ENCODE measurements at regions not wholly inside any gene's neighbourhood (a gene's known extent, or its start where the extent isn't known, plus 50 kb on each side); places are given as distances from the start of the nearest gene placed in this dataset.

GRCh38 chr3:101940521-101941317, 91.4 kb downstream of the NFKBIZ start:
- CTCF ChIA-PET = interaction anchor here (0.7 to 1.7 kb wide), 2 partner anchors 285 to 1552 kb away, joined by 3 to 6 read pairs; no protein-coding TSS in a partner anchor
- no peak overlapping the region for H3K4me3 ChIP-seq (ENCODE audit: low read depth, low read length)

GRCh38 chr3:101941318-101942040, 92.2 kb downstream of the NFKBIZ start:
- ChIA-PET CTCF (no interaction called here), POLR2A (no interaction called here)
- no peak for TF ChIP-seq CTCF (IDR thresholded peaks at IDR 0.05; ENCODE audit: insufficient read depth, low read length, missing control alignments)
- no peak for DNase-seq (ENCODE audit: low read depth, low spot score)
- no peak overlapping the region for H3K4me3 ChIP-seq (ENCODE audit: low read depth, low read length)

More at GRCh38 chr3:101940521-101941317, 91.4 kb downstream of the NFKBIZ start:
- peak; percentile 94 for DNase-seq (ENCODE audit: low read depth, low spot score)
- TF ChIP-seq CTCF (IDR thresholded peaks at IDR 0.05; ENCODE audit: insufficient read depth, low read length, missing control alignments) = no peak
- POLR2A ChIA-PET = interaction anchor here (1.2 kb wide), 1 partner anchor 23 kb away, joined by 4 read pairs; no protein-coding TSS in a partner anchor

GRCh38 chr3:101942356-101942755, 93.0 kb downstream of the NFKBIZ start:
- TF ChIP-seq CTCF (IDR thresholded peaks at IDR 0.05; ENCODE audit: insufficient read depth, low read length, missing control alignments) = no peak
- DNase-seq (ENCODE audit: low read depth, low spot score) = no peak
- POLR2A ChIA-PET = no interaction called here
- H3K4me3 ChIP-seq (ENCODE audit: low read depth, low read length) = no peak overlapping the region
- CTCF ChIA-PET = no interaction called here

- TF ChIP-seq CTCF (IDR thresholded peaks at IDR 0.05; ENCODE audit: insufficient read depth, low read length, missing control alignments) = no peak
- no peak for DNase-seq (ENCODE audit: low read depth, low spot score)
- ChIA-PET POLR2A (no interaction called here), CTCF (interaction anchor here (0.8 to 1.2 kb wide), 2 partner anchors 140 to 282 kb away, joined by 3 read pairs; no protein-coding TSS in a partner anchor)
- no peak overlapping the region for H3K4me3 ChIP-seq (ENCODE audit: low read depth, low read length)
Measured at GRCh38 chr3:101943029-101943428, 93.7 kb downstream of the NFKBIZ start.

- POLR2A ChIA-PET = no interaction called here
- DNase-seq (ENCODE audit: low read depth, low spot score) = no peak
- H3K4me3 ChIP-seq (ENCODE audit: low read depth, low read length) = no peak overlapping the region
- TF ChIP-seq CTCF (IDR thresholded peaks at IDR 0.05; ENCODE audit: insufficient read depth, low read length, missing control alignments) = no peak
- CTCF ChIA-PET = interaction anchor here (0.9 to 1.2 kb wide), 2 partner anchors 12 to 141 kb away, joined by 3 read pairs; no protein-coding TSS in a partner anchor
Measured at GRCh38 chr3:101944308-101944707, 95.0 kb downstream of the NFKBIZ start.

GRCh38 chr3:101945980-101946379, 96.7 kb downstream of the NFKBIZ start:
- TF ChIP-seq CTCF (IDR thresholded peaks at IDR 0.05; ENCODE audit: insufficient read depth, low read length, missing control alignments) = no peak
- DNase-seq (ENCODE audit: low read depth, low spot score) = no peak
- CTCF ChIA-PET = no interaction called here
- H3K4me3 ChIP-seq (ENCODE audit: low read depth, low read length) = no peak overlapping the region
- POLR2A ChIA-PET = no interaction called here

All from AG04449 (cell line).